Mammary epithelial cell (primary cell): ENCODE measurements at regions not wholly inside any gene's neighbourhood (a gene's known extent, or its start where the extent isn't known, plus 50 kb on each side); places are given as distances from the start of the nearest gene placed in this dataset.

ENCODE experiments used
- CTCF ChIP-seq, 2 donors: IDR thresholded peaks in 1 of 2; conservative IDR thresholded peaks in 1 of 2; 2 replicates each; pipeline ENCODE4 v1.5.1; 2011 to 2012; ENCODE audit warnings: inconsistent platforms in 2 of 2, low read length in 2 of 2, mild to moderate bottlenecking in 2 of 2, control low read depth in 1 of 2, low read depth in 1 of 2; ENCODE audit not compliant: insufficient read depth in 1 of 2; ENCODE audit errors: extremely low read depth in 1 of 2
- EZH2 ChIP-seq: IDR thresholded peaks from 2 replicates; pipeline ENCODE4 v1.6.1; 2012; ENCODE audit warnings: low read length, inconsistent platforms, borderline replicate concordance

GRCh38 chr7:136325027-136325426 is 347.9 kb upstream of the MTPN start:
- TF ChIP-seq CTCF (conservative IDR thresholded peaks at IDR 0.05 in 1 of 2, IDR thresholded peaks at IDR 0.05 in 1 of 2; ENCODE audit: extremely low read depth in 1 of 2, insufficient read depth in 1 of 2, low read depth in 1 of 2, low read length in 2 of 2) (no peak), EZH2 (no peak)
